Neural cell (in vitro differentiated cells): ENCODE measurements at regions not wholly inside any gene's neighbourhood (a gene's known extent, or its start where the extent isn't known, plus 50 kb on each side); places are given as distances from the start of the nearest gene placed in this dataset.

Source experiments
- H2AFZ ChIP-seq: fragments of 200-600, 300-800 bp; sonication (generic), shearing (Covaris generic); 2 replicates; pipeline ENCODE4 v1.6.0; 2014; ENCODE audit warnings: low read depth, mild to moderate bottlenecking, antibody characterized with exemption, low read length, moderate library complexity
- H3F3A ChIP-seq: fragments of 200-600 bp; shearing (Covaris generic); 2 replicates; pipeline ENCODE4 v1.6.1; 2016; ENCODE audit warnings: mild to moderate bottlenecking, moderate library complexity, mixed read lengths, antibody characterized with exemption, low read length; ENCODE audit not compliant: insufficient read depth, poor library complexity, severe bottlenecking
- H3K27ac ChIP-seq: fragments of 200-600, 300-800 bp; sonication (generic), shearing (Covaris generic); 2 replicates; pipeline ENCODE4 v1.5.1; 2014; ENCODE audit warnings: mild to moderate bottlenecking, low read length, moderate library complexity
- H3K27me3 ChIP-seq: fragments of 300-800, 200-600 bp; sonication (generic), shearing (Covaris generic); 2 replicates; pipeline ENCODE4 v1.6.0; 2014; ENCODE audit warnings: mild to moderate bottlenecking, low read depth, low read length, moderate library complexity; ENCODE audit not compliant: insufficient read depth
- H3K36me3 ChIP-seq: fragments of 300-800, 200-600 bp; sonication (generic), shearing (Covaris generic); 2 replicates; pipeline ENCODE4 v1.5.1; 2014; ENCODE audit warnings: mild to moderate bottlenecking, antibody characterized with exemption, low read length, moderate library complexity; ENCODE audit not compliant: insufficient read depth
- H3K4me2 ChIP-seq: fragments of 300-800, 200-600 bp; sonication (generic), shearing (Covaris generic); 2 replicates; pipeline ENCODE4 v1.6.0; 2014; ENCODE audit warnings: mild to moderate bottlenecking, low read length
- H3K4me3 ChIP-seq: fragments of 300-800, 200-600 bp; sonication (generic), shearing (Covaris generic); 2 replicates; pipeline ENCODE4 v1.5.1; 2014; ENCODE audit warnings: mild to moderate bottlenecking, low read length, moderate library complexity
- H3K79me2 ChIP-seq: fragments of 200-600 bp; shearing (Covaris generic); replicated peaks from 2 replicates; pipeline ENCODE4 v1.6.0; 2014; ENCODE audit warnings: mild to moderate bottlenecking, low read length, moderate library complexity; ENCODE audit not compliant: insufficient read depth
- H3K9ac ChIP-seq: fragments of 300-800, 200-600 bp; sonication (generic), shearing (Covaris generic); 2 replicates; pipeline ENCODE4 v1.6.1; 2016; ENCODE audit warnings: mild to moderate bottlenecking, low read length, mixed read lengths
- H3K9me2 ChIP-seq: fragments of 200-600 bp; shearing (Covaris generic); 2 replicates; pipeline ENCODE4 v1.6.1; 2016; ENCODE audit warnings: mild to moderate bottlenecking, low read length, mixed read lengths; ENCODE audit not compliant: insufficient read depth
- H3K9me3 ChIP-seq: fragments of 200-600, 300-800 bp; sonication (generic), shearing (Covaris generic); 2 replicates; pipeline ENCODE4 v1.6.1; 2016; ENCODE audit warnings: mild to moderate bottlenecking, mixed run types, low read length, moderate library complexity, mixed read lengths
- H4K20me1 ChIP-seq: fragments of 200-600 bp; shearing (Covaris generic); 2 replicates; pipeline ENCODE4 v1.6.1; 2016; ENCODE audit warnings: mild to moderate bottlenecking, mixed run types; ENCODE audit not compliant: insufficient read depth
- EP300 ChIP-seq: fragments of 450-650 bp; conservative IDR thresholded peaks from 2 replicates; pipeline ENCODE4 v1.6.1; 2014; ENCODE audit warnings: antibody characterized with exemption, mild to moderate bottlenecking, moderate library complexity; ENCODE audit not compliant: poor library complexity, severe bottlenecking
- EZH2 ChIP-seq: fragments of 200-600, 300-800 bp; shearing (Covaris generic), sonication (generic); IDR thresholded peaks from 2 replicates; pipeline ENCODE4 v1.6.1; 2014; ENCODE audit warnings: antibody characterized with exemption, low read length, borderline replicate concordance, mild to moderate bottlenecking; ENCODE audit not compliant: insufficient read depth, poor library complexity, severe bottlenecking
- MXI1 ChIP-seq: fragments of 450-650 bp; conservative IDR thresholded peaks from 2 replicates; pipeline ENCODE4 v1.6.1; 2014; ENCODE audit warnings: antibody characterized with exemption, mild to moderate bottlenecking; ENCODE audit not compliant: poor library complexity, severe bottlenecking
- POLR2AphosphoS5 ChIP-seq: IDR thresholded peaks from 2 replicates; pipeline ENCODE4 v1.6.1; 2012
- RAD21 ChIP-seq: fragments of 450-650 bp; conservative IDR thresholded peaks from 2 replicates; pipeline ENCODE4 v1.6.1; 2014; ENCODE audit warnings: antibody characterized with exemption, mild to moderate bottlenecking, moderate library complexity
- SMC3 ChIP-seq: fragments of 450-650 bp; conservative IDR thresholded peaks from 2 replicates; pipeline ENCODE4 v1.6.1; 2014; ENCODE audit warnings: antibody characterized with exemption, mild to moderate bottlenecking, moderate library complexity; ENCODE audit not compliant: poor library complexity
- TAF1 ChIP-seq: IDR thresholded peaks from 2 replicates; pipeline ENCODE4 v1.6.1; 2012; ENCODE audit warnings: low read depth
- TF ChIP-seq, protein P1 (sequence below): fragments of 450-650 bp; IDR thresholded peaks from 2 replicates; pipeline ENCODE4 v1.5.1; 2014; ENCODE audit warnings: antibody characterized with exemption, mild to moderate bottlenecking, moderate library complexity; ENCODE audit not compliant: poor library complexity, severe bottlenecking
- TF ChIP-seq, protein P2 (sequence below): IDR thresholded peaks from 2 replicates; pipeline ENCODE4 v1.6.1; 2012; ENCODE audit warnings: borderline replicate concordance

DNA sequence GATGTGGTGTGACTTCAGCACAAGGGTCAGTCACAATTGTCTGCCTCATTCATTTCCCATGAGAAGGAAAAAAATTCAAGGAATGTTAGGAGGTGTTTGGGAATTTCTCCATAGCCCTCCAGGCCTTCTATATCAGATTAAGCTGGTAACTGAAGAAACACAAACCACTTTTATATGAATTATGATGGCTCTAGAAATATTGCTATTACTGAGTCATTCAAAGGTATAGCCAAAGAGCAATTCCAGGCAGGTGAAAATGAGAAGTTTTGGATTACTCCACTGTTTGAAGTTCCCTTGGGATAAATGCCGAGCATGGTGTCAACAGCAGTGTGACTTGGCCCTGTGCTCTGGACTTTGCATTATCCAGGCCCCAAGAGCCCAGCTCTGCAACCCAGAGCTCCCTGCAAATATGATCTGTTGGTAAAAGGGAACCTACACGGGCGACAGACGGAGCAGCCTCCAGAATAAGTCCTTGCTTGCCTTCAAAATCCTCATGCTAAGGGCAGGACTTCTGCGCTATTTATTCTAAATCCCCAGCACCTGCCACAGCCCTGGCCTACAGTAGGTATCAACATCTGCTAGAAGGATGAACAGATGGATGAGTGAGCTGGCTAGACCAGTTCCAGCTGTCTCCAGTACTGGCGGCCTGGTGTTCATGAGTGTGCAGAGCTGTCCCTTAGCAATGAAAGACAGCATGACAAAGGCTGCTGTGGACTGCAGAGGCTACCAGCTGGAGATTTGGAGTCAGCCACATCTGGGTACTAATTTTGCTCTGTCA is 67.5 kb upstream of the ZBED5 start:
- Histone ChIP-seq H3K79me2 (no peaks in the 10 kb centered on the region), H4K20me1 (no peaks in the 10 kb centered on the region), H3F3A (no peaks in the 10 kb centered on the region), H3K9me3 (no peaks in the 10 kb centered on the region), H3K9me2 (no peaks in the 10 kb centered on the region), H3K27ac (no peak overlapping the region), H3K36me3 (no peaks in the 10 kb centered on the region), H3K4me2 (no peak overlapping the region), H3K9ac (no peak overlapping the region), H2AFZ (no peak overlapping the region), H3K4me3 (no peak overlapping the region), H3K27me3 (no peaks in the 10 kb centered on the region)
- TF ChIP-seq EZH2 = no peak
- TF ChIP-seq MXI1 = no peak
- TF ChIP-seq POLR2AphosphoS5 = no peak
- TF ChIP-seq TAF1 = no peak
- TF ChIP-seq, protein P1, sequence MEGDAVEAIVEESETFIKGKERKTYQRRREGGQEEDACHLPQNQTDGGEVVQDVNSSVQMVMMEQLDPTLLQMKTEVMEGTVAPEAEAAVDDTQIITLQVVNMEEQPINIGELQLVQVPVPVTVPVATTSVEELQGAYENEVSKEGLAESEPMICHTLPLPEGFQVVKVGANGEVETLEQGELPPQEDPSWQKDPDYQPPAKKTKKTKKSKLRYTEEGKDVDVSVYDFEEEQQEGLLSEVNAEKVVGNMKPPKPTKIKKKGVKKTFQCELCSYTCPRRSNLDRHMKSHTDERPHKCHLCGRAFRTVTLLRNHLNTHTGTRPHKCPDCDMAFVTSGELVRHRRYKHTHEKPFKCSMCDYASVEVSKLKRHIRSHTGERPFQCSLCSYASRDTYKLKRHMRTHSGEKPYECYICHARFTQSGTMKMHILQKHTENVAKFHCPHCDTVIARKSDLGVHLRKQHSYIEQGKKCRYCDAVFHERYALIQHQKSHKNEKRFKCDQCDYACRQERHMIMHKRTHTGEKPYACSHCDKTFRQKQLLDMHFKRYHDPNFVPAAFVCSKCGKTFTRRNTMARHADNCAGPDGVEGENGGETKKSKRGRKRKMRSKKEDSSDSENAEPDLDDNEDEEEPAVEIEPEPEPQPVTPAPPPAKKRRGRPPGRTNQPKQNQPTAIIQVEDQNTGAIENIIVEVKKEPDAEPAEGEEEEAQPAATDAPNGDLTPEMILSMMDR = no peak
- TF ChIP-seq, protein P2, sequence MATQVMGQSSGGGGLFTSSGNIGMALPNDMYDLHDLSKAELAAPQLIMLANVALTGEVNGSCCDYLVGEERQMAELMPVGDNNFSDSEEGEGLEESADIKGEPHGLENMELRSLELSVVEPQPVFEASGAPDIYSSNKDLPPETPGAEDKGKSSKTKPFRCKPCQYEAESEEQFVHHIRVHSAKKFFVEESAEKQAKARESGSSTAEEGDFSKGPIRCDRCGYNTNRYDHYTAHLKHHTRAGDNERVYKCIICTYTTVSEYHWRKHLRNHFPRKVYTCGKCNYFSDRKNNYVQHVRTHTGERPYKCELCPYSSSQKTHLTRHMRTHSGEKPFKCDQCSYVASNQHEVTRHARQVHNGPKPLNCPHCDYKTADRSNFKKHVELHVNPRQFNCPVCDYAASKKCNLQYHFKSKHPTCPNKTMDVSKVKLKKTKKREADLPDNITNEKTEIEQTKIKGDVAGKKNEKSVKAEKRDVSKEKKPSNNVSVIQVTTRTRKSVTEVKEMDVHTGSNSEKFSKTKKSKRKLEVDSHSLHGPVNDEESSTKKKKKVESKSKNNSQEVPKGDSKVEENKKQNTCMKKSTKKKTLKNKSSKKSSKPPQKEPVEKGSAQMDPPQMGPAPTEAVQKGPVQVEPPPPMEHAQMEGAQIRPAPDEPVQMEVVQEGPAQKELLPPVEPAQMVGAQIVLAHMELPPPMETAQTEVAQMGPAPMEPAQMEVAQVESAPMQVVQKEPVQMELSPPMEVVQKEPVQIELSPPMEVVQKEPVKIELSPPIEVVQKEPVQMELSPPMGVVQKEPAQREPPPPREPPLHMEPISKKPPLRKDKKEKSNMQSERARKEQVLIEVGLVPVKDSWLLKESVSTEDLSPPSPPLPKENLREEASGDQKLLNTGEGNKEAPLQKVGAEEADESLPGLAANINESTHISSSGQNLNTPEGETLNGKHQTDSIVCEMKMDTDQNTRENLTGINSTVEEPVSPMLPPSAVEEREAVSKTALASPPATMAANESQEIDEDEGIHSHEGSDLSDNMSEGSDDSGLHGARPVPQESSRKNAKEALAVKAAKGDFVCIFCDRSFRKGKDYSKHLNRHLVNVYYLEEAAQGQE = no peak
- no peak for TF ChIP-seq SMC3
- no peak for TF ChIP-seq EP300
- no peak for TF ChIP-seq RAD21

DNA sequence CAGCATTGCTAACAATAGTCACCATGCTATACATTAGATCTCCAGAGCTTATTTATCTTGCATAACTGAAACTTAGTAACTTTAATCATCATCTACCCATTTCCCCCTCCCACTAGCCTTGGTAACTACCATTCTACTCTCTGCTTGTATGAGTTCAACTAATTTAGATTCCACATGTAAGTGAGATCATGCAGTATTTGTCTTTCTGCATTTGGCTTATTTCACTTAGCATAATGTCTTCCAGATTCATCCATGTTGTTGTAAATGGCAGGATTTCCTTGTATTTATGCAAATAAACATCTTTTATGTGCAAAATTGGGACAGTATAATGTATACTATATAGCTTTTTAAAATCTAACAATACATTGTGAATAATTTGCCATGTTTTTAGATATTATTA is 66.0 kb upstream of the ZBED5 start:
- H3K4me3 ChIP-seq = no peak overlapping the region
- no peak overlapping the region for H3K27ac ChIP-seq
- H2AFZ ChIP-seq = no peak overlapping the region
- H3K27me3 ChIP-seq = no peaks in the 10 kb centered on the region
- H3K36me3 ChIP-seq = no peaks in the 10 kb centered on the region
- H3K9ac ChIP-seq = no peak overlapping the region
- H3F3A ChIP-seq = no peaks in the 10 kb centered on the region
- TF ChIP-seq EP300 (no peak), TAF1 (no peak), SMC3 (no peak), EZH2 (no peak)
- H4K20me1 ChIP-seq = no peaks in the 10 kb centered on the region
- no peak overlapping the region for H3K4me2 ChIP-seq
- no peaks in the 10 kb centered on the region for H3K79me2 ChIP-seq
- no peaks in the 10 kb centered on the region for H3K9me2 ChIP-seq
- H3K9me3 ChIP-seq = no peaks in the 10 kb centered on the region
